ENCODE measurements at regions not wholly inside any gene's neighbourhood (a gene's known extent, or its start where the extent isn't known, plus 50 kb on each side); places are given as distances from the start of the nearest gene placed in this dataset.

DNA sequence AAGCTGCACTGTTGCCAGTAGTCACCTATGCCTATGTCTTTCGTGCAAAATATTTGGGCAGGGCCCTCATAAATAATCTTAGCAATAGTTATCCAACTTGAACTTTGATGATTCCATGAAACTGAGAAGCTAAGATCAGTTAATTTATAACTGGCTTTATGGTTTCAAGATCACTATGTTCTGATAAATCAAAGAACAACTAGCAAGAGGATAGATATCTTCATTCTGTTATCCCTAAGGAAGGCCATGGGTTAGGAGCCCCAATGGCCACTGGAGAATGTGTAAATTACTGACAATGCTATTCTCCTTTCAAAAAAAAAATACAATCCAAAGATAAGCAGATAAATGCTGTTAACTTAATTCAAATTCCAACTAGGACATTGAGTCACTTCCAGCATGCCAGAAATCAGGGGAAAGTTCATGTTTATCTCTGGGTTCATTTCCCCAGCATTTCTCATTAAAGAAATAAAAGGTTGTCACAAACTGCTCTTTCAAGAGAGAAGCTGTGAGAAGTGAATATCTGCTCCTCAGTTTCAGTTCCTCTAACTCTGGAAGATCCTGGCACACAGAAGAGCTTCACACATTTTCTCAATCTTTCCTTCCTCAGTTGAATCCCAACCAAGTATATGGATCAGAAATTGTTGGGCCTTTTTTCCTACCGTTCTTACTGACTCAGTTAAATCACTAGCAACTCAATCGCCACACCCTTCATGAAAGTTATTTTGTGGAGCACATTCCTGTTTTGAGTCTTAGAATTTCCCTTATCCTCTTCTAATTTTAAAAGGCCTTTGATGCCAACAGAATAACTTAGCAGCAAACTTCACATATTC, 59.6 kb upstream of the SLC1A1 start:
- TF ChIP-seq, protein P1, sequence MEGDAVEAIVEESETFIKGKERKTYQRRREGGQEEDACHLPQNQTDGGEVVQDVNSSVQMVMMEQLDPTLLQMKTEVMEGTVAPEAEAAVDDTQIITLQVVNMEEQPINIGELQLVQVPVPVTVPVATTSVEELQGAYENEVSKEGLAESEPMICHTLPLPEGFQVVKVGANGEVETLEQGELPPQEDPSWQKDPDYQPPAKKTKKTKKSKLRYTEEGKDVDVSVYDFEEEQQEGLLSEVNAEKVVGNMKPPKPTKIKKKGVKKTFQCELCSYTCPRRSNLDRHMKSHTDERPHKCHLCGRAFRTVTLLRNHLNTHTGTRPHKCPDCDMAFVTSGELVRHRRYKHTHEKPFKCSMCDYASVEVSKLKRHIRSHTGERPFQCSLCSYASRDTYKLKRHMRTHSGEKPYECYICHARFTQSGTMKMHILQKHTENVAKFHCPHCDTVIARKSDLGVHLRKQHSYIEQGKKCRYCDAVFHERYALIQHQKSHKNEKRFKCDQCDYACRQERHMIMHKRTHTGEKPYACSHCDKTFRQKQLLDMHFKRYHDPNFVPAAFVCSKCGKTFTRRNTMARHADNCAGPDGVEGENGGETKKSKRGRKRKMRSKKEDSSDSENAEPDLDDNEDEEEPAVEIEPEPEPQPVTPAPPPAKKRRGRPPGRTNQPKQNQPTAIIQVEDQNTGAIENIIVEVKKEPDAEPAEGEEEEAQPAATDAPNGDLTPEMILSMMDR (IDR thresholded peaks at IDR 0.05; ENCODE audit: low read depth, low read length), result no peak
- no peak for TF ChIP-seq EZH2phosphoT487 (IDR thresholded peaks at IDR 0.05; ENCODE audit: low read depth)

Measured in OCI-LY3 (cell line).